Mesendoderm (in vitro differentiated cells): ENCODE measurements at regions not wholly inside any gene's neighbourhood (a gene's known extent, or its start where the extent isn't known, plus 50 kb on each side); places are given as distances from the start of the nearest gene placed in this dataset.

Experiments
- DNase-seq: peaks from one replicate; pipeline ENCODE4 v3.0.0; 2013
- H2AK5ac ChIP-seq: 2 replicates; pipeline ENCODE4 v1.6.1; 2013; ENCODE audit warnings: low read length, inconsistent platforms
- H2BK120ac ChIP-seq: 2 replicates; pipeline ENCODE4 v1.6.1; 2013; ENCODE audit warnings: low read depth, mild to moderate bottlenecking, low read length, moderate library complexity, mixed read lengths
- H2BK15ac ChIP-seq: replicated peaks from 2 replicates; pipeline ENCODE4 v1.6.1; 2013; ENCODE audit warnings: low read depth, mild to moderate bottlenecking, moderate library complexity
- H2BK5ac ChIP-seq: 2 replicates; pipeline ENCODE4 v1.6.1; 2013; ENCODE audit warnings: low read length, inconsistent platforms
- H3K18ac ChIP-seq: 2 replicates; pipeline ENCODE4 v1.6.1; 2013; ENCODE audit warnings: mild to moderate bottlenecking, low read length, mixed read lengths
- H3K23ac ChIP-seq: one replicate; pipeline ENCODE4 v1.6.1; 2013; ENCODE audit warnings: low read length
- H3K27ac ChIP-seq: 2 replicates; pipeline ENCODE4 v1.5.1; 2013; ENCODE audit warnings: low read depth, mild to moderate bottlenecking, inconsistent platforms, low read length, moderate library complexity
- H3K27me3 ChIP-seq: 2 replicates; pipeline ENCODE4 v1.6.1; 2013; ENCODE audit warnings: low read length, control low read depth, mild to moderate bottlenecking, inconsistent platforms; ENCODE audit not compliant: insufficient read depth, poor library complexity
- H3K36me3 ChIP-seq: 2 replicates; pipeline ENCODE4 v1.6.1; 2013; ENCODE audit warnings: low read length, inconsistent platforms; ENCODE audit not compliant: control insufficient read depth, insufficient read depth
- H3K4ac ChIP-seq: one replicate; pipeline ENCODE4 v1.6.1; 2013; ENCODE audit warnings: low read depth, mild to moderate bottlenecking, low read length, moderate library complexity
- H3K4me1 ChIP-seq: 2 replicates; pipeline ENCODE4 v1.6.1; 2013; ENCODE audit warnings: low read depth, low read length, inconsistent platforms; ENCODE audit not compliant: control insufficient read depth
- H3K4me2 ChIP-seq: 2 replicates; pipeline ENCODE4 v1.6.1; 2013; ENCODE audit warnings: low read length
- H3K4me3 ChIP-seq: 2 replicates; pipeline ENCODE4 v1.5.1; 2013; ENCODE audit warnings: mild to moderate bottlenecking, low read length
- H3K56ac ChIP-seq: one replicate; pipeline ENCODE4 v1.6.1; 2013; ENCODE audit warnings: low read length
- H3K79me1 ChIP-seq: 2 replicates; pipeline ENCODE4 v1.6.1; 2013; ENCODE audit warnings: low read length, inconsistent platforms
- H3K79me2 ChIP-seq: 2 replicates; pipeline ENCODE4 v1.6.1; 2013; ENCODE audit warnings: mild to moderate bottlenecking, low read length; ENCODE audit not compliant: control insufficient read depth, insufficient read depth
- H3K9ac ChIP-seq: 2 replicates; pipeline ENCODE4 v1.6.1; 2013; ENCODE audit warnings: low read length, inconsistent platforms
- H4K5ac ChIP-seq: one replicate; pipeline ENCODE4 v1.6.1; 2013; ENCODE audit warnings: low read length
- H4K8ac ChIP-seq: one replicate; pipeline ENCODE4 v1.6.1; 2013; ENCODE audit warnings: low read depth, mild to moderate bottlenecking, control low read depth, low read length, moderate library complexity
- WGBS: extraction: QIAGEN DNeasy Blood & Tissue Kit; methylation state at CpG from one replicate; pipeline ENCODE4 v1.1.7; 2013; ENCODE audit warnings: low lambda C conversion rate, missing lambda C conversion rate; ENCODE audit not compliant: insufficient coverage; ENCODE audit errors: extremely low coverage; 5-methylcytosine and 5-hydroxymethylcytosine counted together

- peak; percentile 58 for DNase-seq
- no peak overlapping the region for H3K4ac ChIP-seq
- no peak overlapping the region for H4K8ac ChIP-seq
- H3K79me2 ChIP-seq, result no peaks in the 10 kb centered on the region
- H3K27ac ChIP-seq, result no peak overlapping the region
- H3K4me1 ChIP-seq, result peaks cover 3% of the 10 kb centered on the region
- H3K56ac ChIP-seq, result no peak overlapping the region
- H2AK5ac ChIP-seq, result no peak overlapping the region
- no peak overlapping the region for H3K18ac ChIP-seq
- no peak overlapping the region for H2BK5ac ChIP-seq
- H3K4me3 ChIP-seq, result no peak overlapping the region
- H2BK15ac ChIP-seq, result no peak overlapping the region
- no peak overlapping the region for H4K5ac ChIP-seq
- no CpG with 5 or more reads among the region's 3 CpGs for WGBS
- H3K36me3 ChIP-seq, result no peaks in the 10 kb centered on the region
- no peak overlapping the region for H2BK120ac ChIP-seq
- H3K27me3 ChIP-seq, result no peaks in the 10 kb centered on the region
- H3K9ac ChIP-seq, result no peak overlapping the region
- no peaks in the 10 kb centered on the region for H3K79me1 ChIP-seq
- H3K23ac ChIP-seq, result no peak overlapping the region
- no peak overlapping the region for H3K4me2 ChIP-seq
Observed at GRCh38 chr14:34122081-34122480, 171.2 kb upstream of the EGLN3 start.

- Histone ChIP-seq H3K79me2 (no peaks in the 10 kb centered on the region), H4K8ac (no peak overlapping the region), H3K4me3 (no peak overlapping the region), H2BK120ac (no peak overlapping the region), H3K18ac (no peak overlapping the region), H3K23ac (no peak overlapping the region), H3K36me3 (no peaks in the 10 kb centered on the region), H3K56ac (peak overlapping the region; percentile 54), H3K9ac (no peak overlapping the region), H3K4me2 (no peak overlapping the region), H3K27me3 (no peaks in the 10 kb centered on the region), H3K79me1 (no peaks in the 10 kb centered on the region), H2BK15ac (no peak overlapping the region), H3K4me1 (peaks cover 3% of the 10 kb centered on the region), H4K5ac (no peak overlapping the region), H2AK5ac (no peak overlapping the region), H2BK5ac (no peak overlapping the region), H3K27ac (no peak overlapping the region), H3K4ac (no peak overlapping the region)
- peak; percentile 42 for DNase-seq
- no CpG with 5 or more reads among the region's 3 CpGs for WGBS
Observed at GRCh38 chr14:34120185-34120977, 169.5 kb upstream of the EGLN3 start.

GRCh38 chr14:34119107-34119858, 168.4 kb upstream of the EGLN3 start:
- Histone ChIP-seq H3K27ac (no peak overlapping the region), H2BK5ac (no peak overlapping the region), H3K4me3 (no peak overlapping the region), H3K9ac (no peak overlapping the region), H2BK120ac (no peak overlapping the region), H4K5ac (no peak overlapping the region), H3K4me2 (no peak overlapping the region), H3K18ac (no peak overlapping the region), H2AK5ac (no peak overlapping the region), H3K4me1 (peaks cover 3% of the 10 kb centered on the region), H2BK15ac (no peak overlapping the region), H3K56ac (no peak overlapping the region), H4K8ac (no peak overlapping the region), H3K79me2 (no peaks in the 10 kb centered on the region), H3K23ac (no peak overlapping the region), H3K27me3 (no peaks in the 10 kb centered on the region), H3K79me1 (no peaks in the 10 kb centered on the region), H3K36me3 (no peaks in the 10 kb centered on the region), H3K4ac (no peak overlapping the region)
- no peak for DNase-seq
- WGBS, result no CpG with 5 or more reads among the region's 5 CpGs

DNA sequence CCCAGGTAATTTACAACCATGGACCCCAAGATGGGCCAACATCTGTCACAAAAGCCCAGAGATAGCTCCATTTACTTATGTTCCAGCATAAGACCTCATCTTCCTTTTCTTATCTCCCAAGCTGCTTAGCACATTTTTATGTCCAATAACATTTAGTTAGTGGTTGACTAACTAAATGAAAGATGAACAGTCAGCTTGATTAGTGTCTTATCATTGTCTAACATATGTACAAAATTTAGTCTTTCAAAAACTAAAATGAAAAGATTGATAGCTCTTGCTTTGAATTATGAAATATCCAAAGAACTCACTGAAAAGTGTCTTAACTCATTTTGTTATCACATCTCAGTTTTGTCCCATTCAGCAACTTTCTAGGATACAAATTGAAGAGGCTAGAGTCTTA, 163.1 kb upstream of the EGLN3 start:
- H2BK5ac ChIP-seq, result no peak overlapping the region
- no peak overlapping the region for H4K8ac ChIP-seq
- no peaks in the 10 kb centered on the region for H3K4me1 ChIP-seq
- H4K5ac ChIP-seq, result no peak overlapping the region
- H3K79me1 ChIP-seq, result no peaks in the 10 kb centered on the region
- no peak overlapping the region for H3K4me2 ChIP-seq
- no peak overlapping the region for H3K9ac ChIP-seq
- H3K18ac ChIP-seq, result no peak overlapping the region
- no peak overlapping the region for H2BK15ac ChIP-seq
- no peak overlapping the region for H3K27ac ChIP-seq
- no peak overlapping the region for H2BK120ac ChIP-seq
- no peaks in the 10 kb centered on the region for H3K36me3 ChIP-seq
- no peak overlapping the region for H2AK5ac ChIP-seq
- H3K4me3 ChIP-seq, result no peak overlapping the region
- no peaks in the 10 kb centered on the region for H3K79me2 ChIP-seq
- no peak overlapping the region for H3K4ac ChIP-seq
- no peaks in the 10 kb centered on the region for H3K27me3 ChIP-seq
- H3K23ac ChIP-seq, result no peak overlapping the region
- no peak overlapping the region for H3K56ac ChIP-seq
- DNase-seq, result no peak

DNA sequence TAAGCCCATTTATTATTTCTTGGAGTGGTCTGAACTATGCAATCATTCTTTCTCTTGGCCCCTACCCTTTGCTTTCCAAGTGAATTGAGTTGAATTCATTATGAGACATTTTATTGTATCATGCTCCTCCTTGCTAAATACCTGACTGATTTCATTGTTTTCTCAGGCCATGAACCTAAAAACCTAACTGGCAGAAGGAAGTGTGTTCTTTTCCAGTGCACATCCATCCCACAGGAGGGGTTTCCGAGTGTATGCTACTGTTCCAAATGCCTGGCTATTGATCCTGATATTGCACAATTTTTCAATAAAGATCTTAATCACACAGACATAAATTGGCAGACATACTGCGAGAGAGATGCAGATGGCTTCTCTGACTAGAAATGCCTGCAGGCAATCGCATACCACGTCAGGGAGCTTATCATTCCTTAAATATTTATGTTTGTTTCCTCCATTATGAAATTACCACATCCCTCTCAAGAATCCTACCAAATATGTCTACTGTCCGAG, 162.2 kb upstream of the EGLN3 start:
- WGBS, result no CpG with 5 or more reads among the region's 5 CpGs
- Histone ChIP-seq H3K79me1 (no peaks in the 10 kb centered on the region), H2BK120ac (no peak overlapping the region), H3K79me2 (no peaks in the 10 kb centered on the region), H2AK5ac (no peak overlapping the region), H3K23ac (no peak overlapping the region), H3K4me3 (no peak overlapping the region), H3K4me2 (no peak overlapping the region), H3K36me3 (no peaks in the 10 kb centered on the region), H3K4ac (no peak overlapping the region), H3K56ac (no peak overlapping the region), H3K4me1 (no peaks in the 10 kb centered on the region), H3K18ac (peak overlapping the region; percentile 95), H3K9ac (no peak overlapping the region), H3K27ac (no peak overlapping the region), H3K27me3 (no peaks in the 10 kb centered on the region), H4K8ac (no peak overlapping the region), H2BK5ac (no peak overlapping the region), H2BK15ac (no peak overlapping the region), H4K5ac (no peak overlapping the region)
- peak; percentile 40 for DNase-seq
